ENCODE measurements at regions not wholly inside any gene's neighbourhood (a gene's known extent, or its start where the extent isn't known, plus 50 kb on each side); places are given as distances from the start of the nearest gene placed in this dataset.

DNA sequence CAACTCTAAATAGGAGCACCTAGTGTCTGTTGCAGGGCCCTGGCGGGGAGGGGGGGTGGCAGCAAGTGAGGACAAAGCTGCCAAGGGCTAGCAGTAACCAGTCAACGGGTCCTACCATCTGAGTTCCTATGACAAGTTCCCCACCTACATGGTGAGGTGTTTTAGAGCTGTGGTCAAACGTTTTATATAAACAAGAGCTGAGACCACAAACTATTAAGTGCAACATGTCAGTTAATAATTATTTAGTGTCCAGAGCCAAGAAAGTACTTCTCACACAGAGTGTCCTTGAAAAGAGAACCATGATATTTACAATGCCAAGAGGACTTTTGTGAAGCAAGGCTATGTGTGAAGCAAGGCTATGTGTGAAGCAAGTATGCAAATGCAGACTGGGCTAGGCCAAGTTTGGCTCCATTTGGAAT is 434.7 kb downstream of the TNS3 start:
- DNase-seq (ENCODE audit: low spot score) = no peak

DNA sequence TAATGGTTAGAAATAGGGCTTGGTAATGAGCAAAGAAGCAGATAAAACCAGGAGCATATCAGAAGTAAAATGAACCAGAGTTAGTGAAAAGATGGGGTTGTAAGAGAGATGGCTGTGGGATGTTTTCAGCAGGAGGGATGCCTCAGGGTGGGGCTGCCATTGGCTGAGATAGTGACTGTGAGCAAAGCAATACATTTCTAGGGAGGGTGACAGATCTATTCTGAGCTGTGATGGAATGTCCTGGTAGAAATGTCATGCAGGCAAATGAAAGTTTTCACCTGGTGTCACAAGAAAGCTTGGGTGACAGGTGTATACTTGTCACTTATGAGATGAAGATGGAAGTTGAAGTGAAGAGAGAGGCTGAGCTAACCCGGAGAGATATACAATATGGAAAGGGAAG is 435.9 kb downstream of the TNS3 start:
- no peak for DNase-seq (ENCODE audit: low spot score)

DNA sequence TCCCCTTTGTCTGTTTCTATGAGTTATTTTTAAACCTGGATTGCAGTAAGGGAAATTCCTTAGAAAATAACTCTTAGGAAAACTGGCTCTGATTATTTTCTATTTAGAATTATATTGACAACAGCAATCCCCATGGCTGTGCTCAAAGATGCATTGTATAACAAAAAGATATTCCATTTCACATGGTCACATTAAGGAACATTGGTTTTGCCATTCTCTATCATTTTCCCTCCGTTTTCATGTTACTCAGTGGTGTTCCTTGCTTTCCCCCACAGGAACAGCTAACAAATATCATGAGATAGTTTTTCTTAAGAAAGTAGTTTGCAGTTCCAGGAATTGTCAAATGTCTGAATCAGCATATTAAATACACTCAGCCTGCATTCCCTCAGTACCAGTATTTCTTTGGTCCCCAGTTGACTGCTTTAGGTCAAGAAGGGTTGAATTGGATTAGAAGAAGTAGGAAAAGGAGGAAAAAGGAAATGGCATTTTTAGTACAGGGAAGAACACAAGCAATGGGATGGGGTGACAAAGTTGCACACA is 436.7 kb downstream of the TNS3 start:
- DNase-seq (ENCODE audit: low spot score) = no peak

DNA sequence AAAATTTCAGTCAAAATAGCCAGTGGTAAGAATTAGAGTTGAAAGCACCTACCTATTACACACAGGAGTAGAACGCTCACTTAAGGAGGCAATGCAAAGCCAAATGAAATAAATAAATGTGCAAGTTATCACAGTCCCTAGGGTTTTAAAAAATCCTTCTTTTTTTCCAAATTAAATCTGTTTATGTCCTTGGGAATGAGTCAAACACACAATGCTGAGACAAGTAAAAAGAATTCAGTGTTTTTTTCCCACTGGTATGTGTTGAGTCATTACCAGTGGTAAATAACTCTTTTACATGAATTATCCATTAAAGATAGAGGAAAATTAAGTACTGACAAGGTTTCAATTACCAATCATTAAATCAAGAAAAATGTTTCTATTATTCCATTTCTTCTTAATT is 438.6 kb downstream of the TNS3 start:
- DNase-seq (ENCODE audit: low spot score) = no peak

DNA sequence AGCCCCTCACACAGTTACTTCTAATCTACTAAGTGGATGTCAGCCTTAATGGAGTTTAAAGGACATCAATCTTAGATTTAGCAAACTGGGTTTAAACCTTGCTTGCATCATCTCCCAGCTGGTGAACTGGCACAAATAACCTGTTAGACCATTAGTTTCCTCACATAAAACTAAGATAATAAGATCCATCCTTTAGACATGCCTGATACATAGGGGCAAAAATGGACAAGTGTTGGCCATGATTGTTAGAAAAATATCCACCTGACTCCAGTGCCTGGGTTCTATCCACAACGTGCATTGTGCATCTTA is 439.1 kb downstream of the TNS3 start:
- no peak for DNase-seq (ENCODE audit: low spot score)

DNA sequence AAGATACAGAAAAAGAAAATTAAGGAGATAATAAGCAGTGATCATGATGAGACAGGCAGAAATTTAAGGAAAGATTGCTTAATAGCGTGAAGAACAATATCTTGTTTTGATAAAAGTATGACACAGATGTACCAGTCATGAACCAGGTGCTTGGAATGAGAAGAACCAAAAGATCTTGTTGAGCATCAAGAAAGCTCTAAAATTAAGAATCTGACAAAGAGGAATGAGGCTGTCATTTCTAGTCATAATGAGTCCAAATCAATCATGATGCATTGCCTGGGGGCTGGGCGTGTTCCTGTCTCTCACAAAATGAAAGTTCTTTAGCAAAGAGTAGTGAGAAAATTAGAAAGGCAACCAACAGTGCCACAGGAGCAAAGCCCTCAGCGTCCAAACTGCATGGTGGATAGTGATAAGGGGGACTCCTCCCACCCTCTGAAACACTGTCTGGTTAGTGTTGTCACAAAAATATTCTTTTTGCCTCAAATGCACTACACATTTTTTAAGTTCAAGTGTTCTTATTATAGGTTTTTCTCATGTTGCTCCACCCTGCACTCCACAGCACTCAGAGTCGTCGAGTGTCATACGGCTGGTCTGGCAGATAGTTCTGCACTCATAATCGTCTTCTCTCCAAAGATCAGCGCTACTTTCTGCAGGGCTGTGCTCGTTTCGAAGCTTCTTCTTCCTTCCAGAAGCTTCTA is 439.6 kb downstream of the TNS3 start:
- no peak for DNase-seq (ENCODE audit: low spot score)

DNA sequence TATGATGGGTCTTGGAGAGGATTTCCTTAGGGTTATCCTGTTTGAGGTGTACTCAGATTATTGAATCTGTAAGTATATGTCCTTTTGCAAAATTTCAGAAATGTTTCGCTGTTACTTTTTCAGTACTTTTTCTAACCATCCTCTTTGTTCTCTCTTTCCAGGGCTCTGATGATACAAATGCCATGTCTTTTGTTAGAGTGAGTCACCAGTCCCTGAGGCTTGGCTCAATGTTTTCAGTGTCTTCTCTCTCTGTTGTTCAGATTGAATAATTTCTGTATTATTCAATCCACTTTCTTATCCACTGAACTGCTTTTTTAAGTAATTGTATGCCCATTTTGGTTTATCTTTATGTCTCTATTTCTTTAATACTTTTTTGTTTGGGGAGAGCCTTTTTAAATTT is 449.4 kb downstream of the TNS3 start:
- DNase-seq (ENCODE audit: low spot score) = no peak

DNA sequence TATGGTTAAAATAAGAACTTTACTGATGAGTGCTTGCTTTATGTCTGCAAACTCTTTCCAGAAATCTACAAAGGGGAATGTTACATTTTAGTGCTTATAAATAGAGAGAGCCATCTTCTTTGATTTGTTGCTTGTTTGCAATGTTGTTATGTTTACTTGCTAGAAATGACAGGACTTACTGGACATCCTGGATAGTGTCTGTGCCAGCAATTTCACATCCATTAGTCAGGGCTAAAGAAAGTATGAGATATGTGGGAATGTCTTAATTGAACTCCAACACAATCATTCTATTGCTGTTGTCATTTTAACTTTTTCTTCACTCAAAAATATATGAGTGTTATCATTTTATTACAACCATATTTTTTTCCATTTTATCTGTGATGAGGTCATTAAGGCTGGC is 453.2 kb downstream of the TNS3 start:
- DNase-seq (ENCODE audit: low spot score) = no peak

DNA sequence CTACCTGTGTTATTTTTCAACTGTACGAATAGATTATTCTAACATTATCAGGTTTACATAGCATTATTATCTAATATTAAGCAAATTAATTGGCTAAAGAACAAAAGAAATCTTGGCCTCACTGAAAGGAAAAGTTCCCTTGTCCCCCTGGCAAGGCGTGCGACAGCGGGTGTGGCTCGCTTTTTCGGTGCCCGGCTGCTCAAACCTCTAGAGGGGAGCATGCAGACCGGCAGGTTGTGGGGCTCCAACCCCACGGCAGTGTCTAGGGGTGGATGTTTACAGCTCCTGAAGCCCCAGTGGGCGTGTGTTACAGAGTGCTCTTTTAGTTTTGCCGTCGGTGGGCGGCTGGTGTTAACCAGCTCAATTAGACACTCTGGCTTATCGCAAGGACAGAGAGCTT is 456.4 kb downstream of the TNS3 start:
- DNase-seq (ENCODE audit: low spot score) = no peak

DNA sequence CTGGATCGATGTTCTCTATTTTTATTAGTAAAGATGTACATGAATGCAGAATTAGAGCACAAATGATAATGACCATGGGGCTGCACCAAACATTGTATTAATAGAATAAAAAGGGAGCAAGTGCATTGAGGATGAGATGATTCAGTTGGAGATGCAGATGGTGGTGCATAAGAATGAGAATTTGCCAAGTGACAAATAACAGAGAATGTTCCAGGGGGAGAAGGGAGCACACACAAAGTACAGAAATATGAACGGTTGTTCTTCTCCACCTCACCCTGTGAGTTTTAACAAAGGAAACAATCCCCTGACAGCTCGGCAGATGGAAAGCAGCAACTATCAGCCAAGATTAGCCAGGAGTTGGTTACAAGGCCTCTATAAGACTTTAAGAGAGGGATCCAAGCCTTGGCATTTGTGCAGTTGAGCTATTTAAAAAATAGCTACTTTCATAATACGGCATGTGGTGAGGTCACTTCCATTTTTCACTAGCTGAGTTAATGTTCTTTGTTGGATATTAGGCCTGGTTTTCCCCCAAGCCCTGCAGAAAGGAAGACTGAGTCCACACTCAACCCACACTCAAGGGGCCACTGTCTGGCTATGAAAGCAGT is 462.5 kb downstream of the TNS3 start:
- DNase-seq (ENCODE audit: low spot score) = no peak

DNA sequence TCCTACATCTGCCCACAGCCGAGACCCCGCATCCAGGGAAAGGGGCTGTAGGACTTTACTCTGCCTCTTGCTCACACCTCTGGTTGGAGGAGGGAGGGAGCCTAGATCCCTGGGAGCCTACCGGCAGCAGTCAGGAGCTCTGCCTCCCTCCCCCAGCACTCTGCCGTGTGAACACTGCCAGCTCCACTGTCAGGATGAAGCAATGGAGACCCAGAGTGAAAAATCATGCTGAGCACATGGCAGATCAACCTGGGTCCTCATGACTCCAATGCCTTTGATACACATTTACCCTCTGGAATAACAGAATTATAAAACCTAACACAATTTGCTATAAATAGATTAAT is 477.7 kb downstream of the TNS3 start:
- no peak for DNase-seq (ENCODE audit: low spot score)

DNA sequence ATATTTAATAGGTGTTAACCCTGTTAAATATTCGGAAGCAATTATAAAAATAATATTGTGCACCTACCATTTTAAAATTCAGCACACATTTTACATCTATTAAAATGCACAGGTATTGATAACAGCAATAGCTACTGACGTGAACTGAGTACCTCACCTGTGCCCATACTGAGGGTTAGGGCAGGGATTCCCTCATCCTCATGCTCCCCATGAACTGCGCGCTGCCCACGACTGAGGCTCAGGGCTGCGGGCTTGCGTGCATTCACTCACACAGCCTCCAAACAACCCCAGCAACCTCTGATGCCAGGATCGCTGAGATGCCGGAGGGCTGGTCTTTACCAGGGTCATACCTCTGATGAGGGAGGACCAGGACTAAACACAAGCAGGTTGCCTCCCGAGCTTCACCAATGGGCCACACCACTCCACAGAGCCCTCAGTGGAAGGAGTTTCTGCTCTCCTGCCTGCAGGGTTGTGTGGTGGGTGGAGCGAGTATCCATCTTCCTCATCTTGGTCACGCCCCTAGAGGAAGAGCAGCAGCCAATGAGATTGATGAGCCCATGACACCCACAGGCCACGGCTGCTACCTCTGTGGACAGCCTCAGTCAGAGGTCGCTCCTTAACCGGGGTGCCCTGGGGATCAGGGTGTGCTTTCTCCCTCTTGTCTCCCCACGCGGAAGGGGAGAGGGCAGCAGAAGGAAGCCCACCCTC is 478.3 kb downstream of the TNS3 start:
- no peak for DNase-seq (ENCODE audit: low spot score)

DNA sequence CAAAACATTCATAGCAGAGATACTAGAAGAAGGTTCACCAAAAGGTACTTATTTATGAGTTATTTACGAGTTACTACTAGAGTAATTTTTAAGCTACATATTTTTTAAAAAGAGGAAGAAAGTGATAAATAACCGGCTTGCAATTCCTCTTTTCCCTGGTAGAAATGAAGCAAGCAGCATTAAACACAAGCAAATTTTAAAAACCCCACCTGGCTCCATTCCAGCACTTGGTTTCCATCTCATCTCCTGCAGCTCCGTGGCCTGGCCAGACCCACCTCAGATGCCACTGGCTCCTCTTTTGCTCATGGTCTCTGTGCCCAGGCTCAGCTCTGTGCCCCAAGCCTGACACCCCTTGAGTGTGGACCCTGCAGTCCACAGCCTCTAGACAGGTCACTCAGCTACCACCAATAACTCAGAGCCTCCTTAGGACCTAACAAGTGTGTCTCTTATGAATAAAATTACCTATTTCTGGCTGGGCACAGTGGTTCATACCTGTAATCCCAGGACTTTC is 479.5 kb downstream of the TNS3 start:
- DNase-seq (ENCODE audit: low spot score) = no peak

DNA sequence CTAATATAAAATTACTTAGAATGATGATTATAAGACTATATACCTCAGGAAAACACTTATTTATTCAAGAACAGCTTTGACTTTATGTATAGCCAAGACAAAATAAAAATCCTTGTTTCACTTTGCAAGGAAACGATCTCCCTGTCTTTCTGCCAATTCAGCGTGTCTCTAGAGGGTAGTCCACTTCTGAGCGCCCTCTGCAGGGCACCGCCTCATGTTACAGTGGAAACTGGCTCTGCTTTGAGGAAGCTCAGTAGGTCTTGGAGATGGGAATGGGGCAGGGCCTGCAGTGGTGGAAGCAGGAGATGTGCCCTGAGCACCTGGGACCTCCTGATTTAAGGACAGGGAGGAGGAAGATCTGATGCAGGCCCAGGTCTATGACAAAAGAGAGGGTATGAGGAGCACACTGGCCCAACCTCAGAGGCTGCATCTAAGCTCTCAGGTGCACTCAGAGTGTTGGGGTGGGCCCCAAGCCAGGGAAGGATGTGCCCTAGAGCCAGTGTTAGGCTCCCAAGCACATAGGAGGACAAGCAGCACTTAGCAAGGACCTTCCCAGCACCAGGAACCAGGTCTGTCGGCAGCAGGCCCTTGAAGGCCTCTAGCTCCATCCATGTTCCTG is 481.0 kb downstream of the TNS3 start:
- no peak for DNase-seq (ENCODE audit: low spot score)

DNA sequence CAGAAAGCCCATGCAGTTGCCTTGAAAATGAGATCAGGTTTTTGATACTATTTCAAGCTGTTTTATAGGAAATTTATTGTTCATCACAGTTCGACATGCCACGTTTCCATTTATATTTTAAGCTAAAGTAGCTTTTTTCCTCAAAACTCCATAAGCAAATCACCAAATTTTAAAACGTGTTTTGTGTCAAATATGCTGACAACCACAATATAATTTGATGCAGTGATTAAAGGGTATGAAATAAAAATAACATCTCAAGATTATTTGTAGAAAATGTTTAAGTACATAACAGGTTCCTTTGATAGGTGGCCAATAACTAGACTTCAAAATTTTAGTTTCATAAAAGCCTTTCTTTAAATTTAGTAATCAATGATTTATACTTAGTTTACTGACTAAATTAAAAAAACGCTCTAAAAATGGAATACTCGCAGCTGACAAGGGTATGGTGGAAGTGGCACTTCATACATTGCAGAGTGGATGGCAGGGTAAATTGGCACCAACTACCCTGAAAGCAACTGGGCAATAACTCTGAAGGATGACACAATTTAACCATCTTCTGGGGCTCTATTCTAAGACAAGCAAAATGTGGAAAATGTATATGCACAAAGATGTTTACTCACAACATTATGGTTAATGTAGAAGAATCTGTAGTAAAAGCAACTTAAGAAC is 481.6 kb downstream of the TNS3 start:
- DNase-seq (ENCODE audit: low spot score) = no peak

DNA sequence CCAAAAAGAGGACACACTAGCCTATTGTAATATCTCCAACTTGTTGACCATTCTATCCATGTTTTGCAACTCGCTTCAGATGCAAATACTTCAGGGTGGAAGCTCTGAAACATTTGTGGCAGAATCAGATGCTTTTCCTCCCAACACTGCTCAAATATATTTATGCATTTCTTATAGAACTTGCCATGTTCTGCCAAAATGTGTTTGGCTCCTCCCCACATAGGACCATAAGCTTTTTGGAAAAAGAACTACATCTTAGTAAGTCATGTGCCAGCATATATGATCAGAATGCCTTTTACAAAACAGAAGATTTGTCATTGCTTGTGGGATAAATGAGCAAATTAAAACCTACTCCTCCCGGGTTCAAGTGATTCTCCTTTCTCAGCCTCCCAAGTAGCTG is 484.5 kb downstream of the TNS3 start:
- DNase-seq (ENCODE audit: low spot score) = no peak

DNA sequence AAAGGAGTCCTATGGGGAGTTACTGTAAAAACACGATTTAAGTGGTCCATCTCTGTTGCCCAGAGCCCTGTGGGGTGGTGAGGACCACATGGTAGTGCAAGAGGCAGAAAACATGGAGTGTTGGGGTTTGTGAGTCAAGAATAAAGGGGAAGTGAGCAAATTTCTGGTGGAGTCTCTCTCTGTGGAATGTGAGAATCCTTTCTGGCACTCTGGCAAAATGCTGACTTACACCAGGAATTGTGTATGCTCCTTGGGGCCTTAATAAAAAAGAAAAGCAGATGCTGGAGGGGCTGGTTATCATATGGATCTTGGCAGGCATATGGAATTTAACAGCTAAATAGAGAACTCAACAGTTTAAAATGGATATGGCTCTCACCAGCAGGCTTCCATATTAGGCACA is 486.0 kb downstream of the TNS3 start:
- DNase-seq (ENCODE audit: low spot score) = no peak

DNA sequence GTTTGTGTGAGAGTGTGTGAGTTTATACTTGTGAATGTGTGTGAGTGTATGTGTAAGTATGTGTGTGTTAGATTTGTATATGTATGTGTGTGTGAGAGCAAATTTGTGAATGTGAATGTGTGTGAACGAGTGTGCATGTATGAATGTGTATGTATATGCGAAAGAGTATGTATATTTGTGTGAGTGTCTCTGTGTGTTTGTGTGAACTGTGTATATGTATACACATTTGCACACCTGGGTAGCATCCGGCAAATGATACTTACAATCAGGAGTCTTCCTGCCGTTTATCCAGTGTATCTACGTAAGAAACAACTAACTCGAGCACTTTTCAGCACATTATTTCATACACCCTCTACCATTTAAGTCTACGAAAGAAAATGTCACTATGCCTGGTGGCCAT is 487.4 kb downstream of the TNS3 start:
- no peak for DNase-seq (ENCODE audit: low spot score)

DNA sequence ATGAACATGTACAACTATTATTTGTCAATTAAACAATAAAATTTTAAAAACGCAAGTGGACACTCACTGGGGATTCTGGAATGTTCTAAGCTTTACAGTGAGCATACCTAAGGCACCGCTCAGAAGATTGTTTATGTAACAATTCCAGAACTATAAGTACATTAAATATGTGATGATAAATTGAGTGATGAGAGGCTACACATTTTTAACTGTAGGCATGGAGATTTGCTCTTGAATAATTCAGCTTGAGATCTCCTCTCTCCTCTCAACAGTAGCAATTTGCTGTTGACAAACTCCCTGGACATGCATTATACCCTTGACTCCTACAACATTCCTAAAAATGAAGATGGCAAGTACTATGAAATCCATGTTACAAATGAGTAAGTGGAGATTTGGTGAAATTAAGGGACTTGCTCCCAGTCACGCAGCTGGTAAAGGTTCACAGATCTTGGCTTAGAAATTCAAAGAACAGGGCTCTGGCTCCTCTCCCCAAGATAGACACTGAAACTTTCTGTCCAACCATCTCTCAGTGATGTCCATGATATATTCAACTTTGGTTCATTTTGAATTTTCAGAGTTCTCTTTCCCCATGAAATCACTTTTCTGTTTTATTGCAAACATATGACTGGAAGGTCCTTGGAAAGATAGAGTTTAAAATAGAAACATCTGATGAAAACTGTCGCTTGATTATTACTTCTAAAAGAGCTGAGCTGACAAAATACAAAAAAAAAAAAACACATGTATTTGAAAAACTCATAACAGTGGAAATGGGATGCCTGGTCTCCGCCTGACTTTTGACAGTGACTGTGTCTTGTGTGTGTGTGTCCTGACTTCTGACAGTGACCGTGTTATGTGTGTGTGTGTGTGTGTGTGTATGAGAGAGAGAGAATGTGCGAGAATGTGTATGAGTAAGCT is 488.3 kb downstream of the TNS3 start:
- DNase-seq (ENCODE audit: low spot score) = no peak

DNA sequence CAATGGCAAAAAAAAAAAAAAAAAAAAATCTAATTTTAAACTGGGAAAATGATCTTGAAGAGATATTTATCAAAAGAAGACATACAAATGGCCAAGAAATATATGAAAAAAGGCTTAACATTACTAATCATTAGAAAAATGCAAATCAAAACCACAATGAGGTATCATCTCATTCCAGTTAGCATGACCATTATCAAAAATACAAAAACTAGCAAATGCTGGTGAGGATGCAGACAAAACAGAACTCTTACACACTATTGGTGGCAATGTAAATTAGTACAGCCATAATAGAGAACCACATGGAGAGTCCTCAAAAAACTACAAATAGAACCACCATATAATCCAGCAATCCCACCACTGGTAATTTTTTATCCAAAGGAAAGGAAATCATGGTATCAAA is 489.6 kb downstream of the TNS3 start:
- DNase-seq (ENCODE audit: low spot score) = no peak

DNA sequence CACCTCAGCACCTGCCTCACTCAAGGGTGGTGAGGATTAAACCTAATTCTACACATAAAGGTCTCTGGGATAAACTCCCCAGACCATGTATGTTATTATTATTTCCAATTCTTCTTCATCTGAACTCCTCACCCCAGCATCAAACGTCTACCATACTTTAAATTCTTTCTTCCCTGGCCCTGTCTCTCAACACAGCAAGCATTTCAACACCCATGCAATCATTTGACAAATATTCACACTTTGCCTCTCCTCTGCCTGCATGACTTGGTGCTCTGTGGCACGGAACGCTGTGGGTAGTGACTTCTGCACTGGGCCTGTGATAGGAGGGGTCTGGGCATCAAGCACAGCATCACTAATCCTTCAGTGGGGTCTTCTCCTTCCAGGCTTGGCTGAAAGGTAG is 490.8 kb downstream of the TNS3 start:
- DNase-seq (ENCODE audit: low spot score) = no peak
